ENCODE measurements at regions not wholly inside any gene's neighbourhood (a gene's known extent, or its start where the extent isn't known, plus 50 kb on each side); places are given as distances from the start of the nearest gene placed in this dataset.

- Histone ChIP-seq H3K36me3 (ENCODE audit: control insufficient read depth, insufficient read depth, low read length) (no peaks in the 10 kb centered on the region), H3K9ac (ENCODE audit: insufficient read depth in 1 of 2, low read depth in 2 of 2, low read length in 2 of 2) (no peak overlapping the region), H3K79me2 (ENCODE audit: control insufficient read depth, insufficient read depth, low read length) (no peaks in the 10 kb centered on the region), H3K4me1 (replicated peaks in 1 of 2; ENCODE audit: control insufficient read depth in 2 of 2, insufficient read depth in 2 of 2, low read length in 2 of 2) (peaks cover 0 to 5% of the 10 kb centered on the region in 2 experiments; a peak in 3 of 5 replicates), H2AFZ (ENCODE audit: low read depth, low read length) (no peak overlapping the region), H3K4me2 (ENCODE audit: insufficient read depth, low read length) (no peak overlapping the region), H3K27ac (ENCODE audit: extremely low read depth, low read depth, low read length) (peak overlapping the region; percentile 8; the same call in 1 of the 3 replicates), H3K9me1 (ENCODE audit: control insufficient read depth, insufficient read depth, low read length) (no peaks in the 10 kb centered on the region), H3K27me3 (ENCODE audit: control insufficient read depth in 2 of 2, insufficient read depth in 2 of 2, low read length in 2 of 2) (no peaks in the 10 kb centered on the region), H4K20me1 (replicated peaks; ENCODE audit: control insufficient read depth, insufficient read depth, low read length) (no peaks in the 10 kb centered on the region), H3K4me3 (no peak overlapping the region), H3K9me3 (replicated peaks; ENCODE audit: control insufficient read depth, insufficient read depth, low read depth, low read length) (no peaks in the 10 kb centered on the region)
- in situ Hi-C loops (cut with MboI), result no loop called here
- no TSS peak for BruUV-seq (replicated peaks)
- ATAC-seq (no peak), DNase-seq (ENCODE audit: extremely low read depth in 1 of 4, low spot score in 3 of 4) (peak in 1 of 4 experiments; percentile 34), FAIRE-seq (peak; percentile 56)
- ChIA-PET CTCF (ENCODE audit: low intra/inter-chr PET ratio) (no interaction called here), POLR2A (interaction anchor here (1.1 kb wide), 2 partner anchors 8 to 11 kb away, joined by 3 to 5 read pairs; no protein-coding TSS in a partner anchor)
- WGBS (ENCODE audit: insufficient coverage, low coverage, missing lambda C conversion rate), result 0% methylated on average over 10 of the region's 10 CpGs
- intact Hi-C loops (cut with micrococcal nuclease), result no loop called here
- TF ChIP-seq CTBP1 (IDR thresholded peaks at IDR 0.05; ENCODE audit: borderline replicate concordance) (peak; percentile 64; the same call in 1 of the 2 replicates), ARID1B (IDR thresholded peaks at IDR 0.05) (peak; percentile 82), ETV1 (tag; conservative IDR thresholded peaks at IDR 0.05; ENCODE audit: low read depth) (peak; percentile 72), TCF3 (CRISPR knock-in tag; IDR thresholded peaks at IDR 0.05) (peak; percentile 40; the same call in 1 of the 2 replicates), JUND (IDR thresholded peaks at IDR 0.05; ENCODE audit: borderline replicate concordance, low read depth, low read length) (peak; percentile 6; the same call in 1 of the 2 replicates), JUND (tag; IDR thresholded peaks at IDR 0.05; ENCODE audit: borderline replicate concordance, low read depth, low read length) (no peak), KAT7 (CRISPR knock-in tag; IDR thresholded peaks at IDR 0.05; ENCODE audit: borderline replicate concordance) (no peak), CBFA2T2 (conservative IDR thresholded peaks at IDR 0.05) (peak; percentile 63), TEAD4 (IDR thresholded peaks at IDR 0.05; ENCODE audit: low read length) (peak; percentile 75), TEAD4 (CRISPR knock-in tag; IDR thresholded peaks at IDR 0.05; ENCODE audit: borderline replicate concordance) (no peak), NBN (IDR thresholded peaks at IDR 0.05; ENCODE audit: low read depth) (no peak), TAL1 (IDR thresholded peaks at IDR 0.05) (peak; percentile 59), MCM3 (IDR thresholded peaks at IDR 0.05) (no peak), TEAD1 (CRISPR knock-in tag; IDR thresholded peaks at IDR 0.05) (peak in 1 of 2 experiments; percentile 84; a peak in 2 of 4 replicates), ZFP91 (CRISPR knock-in tag; IDR thresholded peaks at IDR 0.05) (no peak), RCOR1 (IDR thresholded peaks at IDR 0.05; ENCODE audit: borderline replicate concordance in 1 of 2, low read depth in 2 of 2, low read length in 2 of 2) (peak in 1 of 2 experiments; percentile 74; a peak in 2 of 4 replicates), ZNF583 (CRISPR knock-in tag; IDR thresholded peaks at IDR 0.05) (no peak), EP300 (IDR thresholded peaks at IDR 0.05; ENCODE audit: low read length) (peak; percentile 66), CBFA2T3 (IDR thresholded peaks at IDR 0.05) (peak; percentile 81), ZBTB1 (CRISPR knock-in tag; IDR thresholded peaks at IDR 0.05; ENCODE audit: borderline replicate concordance, low read depth) (no peak)
- TF ChIP-seq, protein P1, sequence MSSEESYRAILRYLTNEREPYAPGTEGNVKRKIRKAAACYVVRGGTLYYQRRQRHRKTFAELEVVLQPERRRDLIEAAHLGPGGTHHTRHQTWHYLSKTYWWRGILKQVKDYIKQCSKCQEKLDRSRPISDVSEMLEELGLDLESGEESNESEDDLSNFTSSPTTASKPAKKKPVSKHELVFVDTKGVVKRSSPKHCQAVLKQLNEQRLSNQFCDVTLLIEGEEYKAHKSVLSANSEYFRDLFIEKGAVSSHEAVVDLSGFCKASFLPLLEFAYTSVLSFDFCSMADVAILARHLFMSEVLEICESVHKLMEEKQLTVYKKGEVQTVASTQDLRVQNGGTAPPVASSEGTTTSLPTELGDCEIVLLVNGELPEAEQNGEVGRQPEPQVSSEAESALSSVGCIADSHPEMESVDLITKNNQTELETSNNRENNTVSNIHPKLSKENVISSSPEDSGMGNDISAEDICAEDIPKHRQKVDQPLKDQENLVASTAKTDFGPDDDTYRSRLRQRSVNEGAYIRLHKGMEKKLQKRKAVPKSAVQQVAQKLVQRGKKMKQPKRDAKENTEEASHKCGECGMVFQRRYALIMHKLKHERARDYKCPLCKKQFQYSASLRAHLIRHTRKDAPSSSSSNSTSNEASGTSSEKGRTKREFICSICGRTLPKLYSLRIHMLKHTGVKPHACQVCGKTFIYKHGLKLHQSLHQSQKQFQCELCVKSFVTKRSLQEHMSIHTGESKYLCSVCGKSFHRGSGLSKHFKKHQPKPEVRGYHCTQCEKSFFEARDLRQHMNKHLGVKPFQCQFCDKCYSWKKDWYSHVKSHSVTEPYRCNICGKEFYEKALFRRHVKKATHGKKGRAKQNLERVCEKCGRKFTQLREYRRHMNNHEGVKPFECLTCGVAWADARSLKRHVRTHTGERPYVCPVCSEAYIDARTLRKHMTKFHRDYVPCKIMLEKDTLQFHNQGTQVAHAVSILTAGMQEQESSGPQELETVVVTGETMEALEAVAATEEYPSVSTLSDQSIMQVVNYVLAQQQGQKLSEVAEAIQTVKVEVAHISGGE (CRISPR knock-in tag; IDR thresholded peaks at IDR 0.05), result no peak
Observed at GRCh38 chr12:32983332-32983731, 86.8 kb upstream of the PKP2 start.

Data from K562 (cell line).